ENCODE measurements at regions not wholly inside any gene's neighbourhood (a gene's known extent, or its start where the extent isn't known, plus 50 kb on each side); places are given as distances from the start of the nearest gene placed in this dataset.

- TF ChIP-seq CTCF (IDR thresholded peaks at IDR 0.05) (no peak), REST (IDR thresholded peaks at IDR 0.05; ENCODE audit: insufficient read depth in 1 of 2, low read depth in 2 of 2, low read length in 1 of 2) (no peak), POLR2AphosphoS5 (IDR thresholded peaks at IDR 0.05; ENCODE audit: low read depth, low read length) (no peak)
Observed at GRCh38 chr13:110092831-110093247, 214.1 kb downstream of the COL4A1 start.
